GM06990 (cell line): ENCODE measurements at regions not wholly inside any gene's neighbourhood (a gene's known extent, or its start where the extent isn't known, plus 50 kb on each side); places are given as distances from the start of the nearest gene placed in this dataset.

Experiments
- DNase-seq: peaks from one replicate; pipeline ENCODE4 v3.0.0-alpha.2; 2011; ENCODE audit not compliant: insufficient read length; ENCODE audit errors: extremely low read depth
- H3K27me3 ChIP-seq: replicated peaks from 2 replicates; pipeline ENCODE4 v1.6.0; 2011; ENCODE audit warnings: low read length; ENCODE audit not compliant: control insufficient read depth, insufficient read depth
- H3K36me3 ChIP-seq: 2 replicates; pipeline ENCODE4 v1.5.1; 2011; ENCODE audit warnings: low read length; ENCODE audit not compliant: control insufficient read depth, insufficient read depth
- H3K4me3 ChIP-seq: replicated peaks from 2 replicates; pipeline ENCODE4 v1.5.1; 2011; ENCODE audit warnings: low read depth, mild to moderate bottlenecking, control low read depth, low read length
- CTCF ChIP-seq: IDR thresholded peaks from 2 replicates; pipeline ENCODE4 v1.5.1; 2011; ENCODE audit warnings: low read length, control low read depth, mild to moderate bottlenecking, inconsistent platforms; ENCODE audit not compliant: insufficient read depth, poor library complexity, severe bottlenecking

GRCh38 chr16:74219706-74220105, 76.9 kb upstream of the PSMD7 start:
- Histone ChIP-seq H3K36me3 (no peaks in the 10 kb centered on the region), H3K27me3 (no peaks in the 10 kb centered on the region), H3K4me3 (no peak overlapping the region)
- no peak for DNase-seq
- TF ChIP-seq CTCF: no peak

GRCh38 chr16:74218871-74219270, 77.7 kb upstream of the PSMD7 start:
- TF ChIP-seq CTCF: no peak
- DNase-seq: no peak
- Histone ChIP-seq H3K27me3 (no peaks in the 10 kb centered on the region), H3K36me3 (no peaks in the 10 kb centered on the region), H3K4me3 (no peak overlapping the region)

GRCh38 chr16:74216319-74216718, 80.3 kb upstream of the PSMD7 start:
- H3K27me3 ChIP-seq: no peaks in the 10 kb centered on the region
- TF ChIP-seq CTCF: no peak
- H3K4me3 ChIP-seq: no peak overlapping the region
- DNase-seq: no peak
- no peaks in the 10 kb centered on the region for H3K36me3 ChIP-seq

- no peak for DNase-seq
- no peak for TF ChIP-seq CTCF
- no peak overlapping the region for H3K4me3 ChIP-seq
- H3K36me3 ChIP-seq: no peaks in the 10 kb centered on the region
- no peaks in the 10 kb centered on the region for H3K27me3 ChIP-seq
Observed at GRCh38 chr16:74215249-74215648, 81.4 kb upstream of the PSMD7 start.

- Histone ChIP-seq H3K27me3 (no peaks in the 10 kb centered on the region), H3K36me3 (no peaks in the 10 kb centered on the region), H3K4me3 (no peak overlapping the region)
- DNase-seq: no peak
- TF ChIP-seq CTCF: no peak
Observed at GRCh38 chr16:74213372-74213771, 83.2 kb upstream of the PSMD7 start.

GRCh38 chr16:74210245-74210644, 86.4 kb upstream of the PSMD7 start:
- Histone ChIP-seq H3K27me3 (no peaks in the 10 kb centered on the region), H3K36me3 (no peaks in the 10 kb centered on the region), H3K4me3 (no peak overlapping the region)
- DNase-seq: no peak
- TF ChIP-seq CTCF: no peak
